GM12891 (cell line): ENCODE measurements at regions not wholly inside any gene's neighbourhood (a gene's known extent, or its start where the extent isn't known, plus 50 kb on each side); places are given as distances from the start of the nearest gene placed in this dataset.

ENCODE experiments used
- POLR2A ChIP-seq: IDR thresholded peaks from 2 replicates; pipeline ENCODE4 v1.6.1; 2011; ENCODE audit warnings: low read depth, low read length, control low read depth
- POLR2AphosphoS5 ChIP-seq: IDR thresholded peaks from 2 replicates; pipeline ENCODE4 v1.6.1; 2011; ENCODE audit warnings: low read depth, low read length, control low read depth
- TAF1 ChIP-seq: IDR thresholded peaks from 2 replicates; pipeline ENCODE4 v1.6.1; 2011; ENCODE audit warnings: low read depth, low read length, control low read depth

DNA sequence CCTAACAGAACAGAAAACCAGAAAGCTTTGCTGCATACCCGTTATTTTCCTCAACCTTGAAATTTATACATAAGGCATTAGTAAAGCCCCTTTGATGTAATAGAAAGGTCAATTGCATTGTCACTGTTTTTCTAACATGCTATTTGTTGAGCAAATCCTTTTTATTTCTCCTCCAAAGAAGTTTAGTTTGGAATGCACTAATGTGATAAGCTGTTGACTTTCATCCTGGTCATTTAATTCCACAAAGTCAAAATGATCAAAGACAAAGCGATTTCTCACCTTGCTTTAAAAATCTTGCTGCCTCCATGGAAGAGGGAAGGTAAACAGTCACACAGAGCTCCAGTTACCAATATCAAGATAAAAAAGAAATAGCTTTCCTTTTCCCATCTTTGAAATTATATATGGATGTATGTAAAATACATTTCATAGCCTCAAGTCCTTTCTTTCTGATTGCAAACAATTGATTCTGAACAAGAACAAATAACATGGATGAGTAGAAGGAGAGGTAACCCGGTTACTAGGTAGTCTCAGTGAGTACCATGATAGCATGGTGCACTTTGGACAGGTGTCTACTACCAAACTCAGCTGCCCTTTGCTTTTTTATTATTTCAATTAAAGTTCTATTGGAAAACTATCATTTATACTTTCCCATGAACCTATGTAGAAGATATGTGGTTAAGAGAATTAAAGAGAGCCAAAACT, 452.7 kb downstream of the STK39 start:
- TF ChIP-seq POLR2AphosphoS5 (no peak), TAF1 (no peak), POLR2A (no peak)
